ENCODE measurements at regions not wholly inside any gene's neighbourhood (a gene's known extent, or its start where the extent isn't known, plus 50 kb on each side); places are given as distances from the start of the nearest gene placed in this dataset.

- TF ChIP-seq, protein P1, sequence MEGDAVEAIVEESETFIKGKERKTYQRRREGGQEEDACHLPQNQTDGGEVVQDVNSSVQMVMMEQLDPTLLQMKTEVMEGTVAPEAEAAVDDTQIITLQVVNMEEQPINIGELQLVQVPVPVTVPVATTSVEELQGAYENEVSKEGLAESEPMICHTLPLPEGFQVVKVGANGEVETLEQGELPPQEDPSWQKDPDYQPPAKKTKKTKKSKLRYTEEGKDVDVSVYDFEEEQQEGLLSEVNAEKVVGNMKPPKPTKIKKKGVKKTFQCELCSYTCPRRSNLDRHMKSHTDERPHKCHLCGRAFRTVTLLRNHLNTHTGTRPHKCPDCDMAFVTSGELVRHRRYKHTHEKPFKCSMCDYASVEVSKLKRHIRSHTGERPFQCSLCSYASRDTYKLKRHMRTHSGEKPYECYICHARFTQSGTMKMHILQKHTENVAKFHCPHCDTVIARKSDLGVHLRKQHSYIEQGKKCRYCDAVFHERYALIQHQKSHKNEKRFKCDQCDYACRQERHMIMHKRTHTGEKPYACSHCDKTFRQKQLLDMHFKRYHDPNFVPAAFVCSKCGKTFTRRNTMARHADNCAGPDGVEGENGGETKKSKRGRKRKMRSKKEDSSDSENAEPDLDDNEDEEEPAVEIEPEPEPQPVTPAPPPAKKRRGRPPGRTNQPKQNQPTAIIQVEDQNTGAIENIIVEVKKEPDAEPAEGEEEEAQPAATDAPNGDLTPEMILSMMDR (IDR thresholded peaks at IDR 0.05; ENCODE audit: poor library complexity): no peak
- TF ChIP-seq EZH2phosphoT487 (IDR thresholded peaks at IDR 0.05; ENCODE audit: low read depth, severe bottlenecking, unreplicated experiment) (no peak), EZH2 (IDR thresholded peaks at IDR 0.05; ENCODE audit: borderline replicate concordance) (no peak)
Observed at GRCh38 chr12:60602601-60603000, 1006.8 kb downstream of the SLC16A7 start.

Data from hepatocyte (in vitro differentiated cells).